ENCODE measurements at regions not wholly inside any gene's neighbourhood (a gene's known extent, or its start where the extent isn't known, plus 50 kb on each side); places are given as distances from the start of the nearest gene placed in this dataset.

GRCh38 chr3:168961271-168961670, 702.2 kb downstream of the MECOM start:
- TF ChIP-seq CTCF (IDR thresholded peaks at IDR 0.05; ENCODE audit: borderline replicate concordance, extremely low read depth, low read length, poor library complexity, severe bottlenecking): no peak
- no peak for TF ChIP-seq EZH2 (IDR thresholded peaks at IDR 0.05; ENCODE audit: borderline replicate concordance, low read depth, low read length, severe bottlenecking)
